ENCODE measurements at regions not wholly inside any gene's neighbourhood (a gene's known extent, or its start where the extent isn't known, plus 50 kb on each side); places are given as distances from the start of the nearest gene placed in this dataset.

GRCh38 chr15:31504462-31504839 is 177.8 kb downstream of the KLF13 start:
- no peak for TF ChIP-seq REST (IDR thresholded peaks at IDR 0.05; ENCODE audit: insufficient read depth in 1 of 2, low read depth in 2 of 2, low read length in 2 of 2)
- TF ChIP-seq POLR2AphosphoS5 (IDR thresholded peaks at IDR 0.05; ENCODE audit: low read depth, low read length), result no peak
- TF ChIP-seq FOXP2 (optimal IDR thresholded peaks at IDR 0.05; ENCODE audit: borderline replicate concordance, extremely low read depth, extremely low read length, insufficient read depth), result no peak
- no peak for TF ChIP-seq TAF1 (IDR thresholded peaks at IDR 0.05; ENCODE audit: borderline replicate concordance, insufficient read depth, low read length)

Data from PFSK-1 (cell line).